ENCODE measurements at regions not wholly inside any gene's neighbourhood (a gene's known extent, or its start where the extent isn't known, plus 50 kb on each side); places are given as distances from the start of the nearest gene placed in this dataset.

DNA sequence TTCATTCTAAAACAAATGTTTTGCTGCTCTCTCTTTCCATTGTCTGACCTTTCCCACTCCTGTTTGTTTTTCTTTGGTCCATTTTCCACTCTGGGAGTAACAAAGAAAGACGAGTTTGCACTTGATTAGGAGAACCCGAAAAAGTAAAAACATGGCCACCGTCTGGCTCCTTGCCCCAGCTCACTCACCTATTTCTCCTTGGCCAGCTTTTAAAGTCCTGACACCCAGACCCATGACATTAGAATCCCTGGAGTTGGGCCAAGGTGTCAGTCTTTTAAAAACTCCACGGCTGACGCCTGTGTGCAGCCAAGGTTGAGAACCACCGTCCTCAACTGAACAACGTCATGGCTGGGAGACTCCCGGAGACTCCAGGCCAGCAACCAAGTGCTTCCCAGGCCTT is 63.6 kb upstream of the FLT1 start:
- no peak for DNase-seq (ENCODE audit: low read depth, low spot score)
- peaks cover 4% of the 10 kb centered on the region for H3K9me3 Mint-ChIP-seq
- TF ChIP-seq, protein P1, sequence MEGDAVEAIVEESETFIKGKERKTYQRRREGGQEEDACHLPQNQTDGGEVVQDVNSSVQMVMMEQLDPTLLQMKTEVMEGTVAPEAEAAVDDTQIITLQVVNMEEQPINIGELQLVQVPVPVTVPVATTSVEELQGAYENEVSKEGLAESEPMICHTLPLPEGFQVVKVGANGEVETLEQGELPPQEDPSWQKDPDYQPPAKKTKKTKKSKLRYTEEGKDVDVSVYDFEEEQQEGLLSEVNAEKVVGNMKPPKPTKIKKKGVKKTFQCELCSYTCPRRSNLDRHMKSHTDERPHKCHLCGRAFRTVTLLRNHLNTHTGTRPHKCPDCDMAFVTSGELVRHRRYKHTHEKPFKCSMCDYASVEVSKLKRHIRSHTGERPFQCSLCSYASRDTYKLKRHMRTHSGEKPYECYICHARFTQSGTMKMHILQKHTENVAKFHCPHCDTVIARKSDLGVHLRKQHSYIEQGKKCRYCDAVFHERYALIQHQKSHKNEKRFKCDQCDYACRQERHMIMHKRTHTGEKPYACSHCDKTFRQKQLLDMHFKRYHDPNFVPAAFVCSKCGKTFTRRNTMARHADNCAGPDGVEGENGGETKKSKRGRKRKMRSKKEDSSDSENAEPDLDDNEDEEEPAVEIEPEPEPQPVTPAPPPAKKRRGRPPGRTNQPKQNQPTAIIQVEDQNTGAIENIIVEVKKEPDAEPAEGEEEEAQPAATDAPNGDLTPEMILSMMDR (conservative IDR thresholded peaks at IDR 0.05): no peak
- no peak overlapping the region for H3K4me3 Mint-ChIP-seq
- H3K27me3 Mint-ChIP-seq (ENCODE audit: low read depth): no peaks in the 10 kb centered on the region
- no peak overlapping the region for H3K27ac Mint-ChIP-seq (ENCODE audit: unreplicated experiment)
- peaks cover 9% of the 10 kb centered on the region for H3K4me1 Mint-ChIP-seq
- no peaks in the 10 kb centered on the region for H3K36me3 Mint-ChIP-seq (ENCODE audit: low read depth)

DNA sequence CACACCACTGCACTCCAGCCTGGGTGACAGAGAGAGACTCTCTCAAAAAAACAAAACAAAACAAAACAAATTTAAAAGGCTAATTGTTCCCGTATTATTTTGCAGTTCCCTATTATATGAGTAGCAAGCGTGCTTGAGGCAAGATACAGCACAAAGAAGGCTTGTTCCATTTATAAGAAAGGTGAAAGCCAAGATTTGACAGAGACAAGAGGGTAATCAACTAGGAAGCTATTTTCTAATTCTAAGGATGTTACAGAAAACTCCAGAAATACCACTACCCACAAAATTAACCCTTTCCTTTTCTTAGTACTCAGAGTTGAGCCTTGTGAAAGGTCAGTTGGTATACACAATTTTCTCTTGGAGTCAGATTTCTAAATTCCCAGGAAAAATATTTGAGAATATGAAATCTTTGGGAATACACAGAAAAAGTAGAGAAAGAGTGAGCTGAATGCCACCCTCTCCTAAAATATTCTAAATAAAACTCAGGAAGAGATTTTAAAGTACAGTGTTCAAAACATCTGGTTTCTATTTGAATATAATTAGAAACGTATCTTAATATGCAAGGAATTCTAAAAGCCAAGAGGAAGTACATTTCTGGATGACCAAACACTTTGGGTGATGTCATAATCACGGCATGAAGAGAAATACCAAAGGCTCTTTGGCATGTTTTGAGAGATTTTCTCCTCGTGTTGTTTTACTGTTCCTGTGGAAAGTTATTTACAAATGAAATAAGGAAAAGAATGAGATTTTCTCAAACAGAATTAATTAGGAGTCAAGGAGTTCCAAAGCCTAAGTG is 63.0 kb upstream of the FLT1 start:
- peaks cover 4% of the 10 kb centered on the region for H3K9me3 Mint-ChIP-seq
- H3K4me3 Mint-ChIP-seq: no peak overlapping the region
- H3K27ac Mint-ChIP-seq (ENCODE audit: unreplicated experiment): no peak overlapping the region
- TF ChIP-seq, protein P1 (conservative IDR thresholded peaks at IDR 0.05): no peak
- H3K27me3 Mint-ChIP-seq (ENCODE audit: low read depth): no peaks in the 10 kb centered on the region
- peaks cover 9% of the 10 kb centered on the region for H3K4me1 Mint-ChIP-seq
- no peak for DNase-seq (ENCODE audit: low read depth, low spot score)
- no peaks in the 10 kb centered on the region for H3K36me3 Mint-ChIP-seq (ENCODE audit: low read depth)

DNA sequence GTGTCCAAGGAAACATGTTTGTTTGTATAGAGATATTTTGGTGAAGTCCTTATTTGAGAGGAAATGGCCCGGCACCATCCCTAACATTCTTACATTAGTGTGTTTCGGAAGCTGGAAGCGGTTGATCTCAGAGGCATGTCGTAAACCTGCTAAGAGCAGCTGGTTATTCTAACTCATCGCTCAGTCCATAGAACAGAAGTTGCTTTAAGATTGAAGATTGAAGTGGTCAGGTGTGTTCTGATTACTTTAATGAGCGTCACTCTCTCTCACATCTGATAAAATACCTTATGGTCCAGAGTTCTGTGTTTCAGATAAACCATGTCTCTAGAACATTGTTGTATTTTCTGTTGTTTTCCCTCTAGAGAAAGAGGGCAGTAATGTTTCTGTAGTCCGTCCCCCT is 60.2 kb upstream of the FLT1 start:
- no peaks in the 10 kb centered on the region for H3K36me3 Mint-ChIP-seq (ENCODE audit: low read depth)
- no peak for DNase-seq (ENCODE audit: low read depth, low spot score)
- no peak overlapping the region for H3K27ac Mint-ChIP-seq (ENCODE audit: unreplicated experiment)
- TF ChIP-seq, protein P1 (conservative IDR thresholded peaks at IDR 0.05): no peak
- no peaks in the 10 kb centered on the region for H3K27me3 Mint-ChIP-seq (ENCODE audit: low read depth)
- peaks cover 4% of the 10 kb centered on the region for H3K9me3 Mint-ChIP-seq
- H3K4me1 Mint-ChIP-seq: peaks cover 9% of the 10 kb centered on the region
- H3K4me3 Mint-ChIP-seq: no peak overlapping the region

DNA sequence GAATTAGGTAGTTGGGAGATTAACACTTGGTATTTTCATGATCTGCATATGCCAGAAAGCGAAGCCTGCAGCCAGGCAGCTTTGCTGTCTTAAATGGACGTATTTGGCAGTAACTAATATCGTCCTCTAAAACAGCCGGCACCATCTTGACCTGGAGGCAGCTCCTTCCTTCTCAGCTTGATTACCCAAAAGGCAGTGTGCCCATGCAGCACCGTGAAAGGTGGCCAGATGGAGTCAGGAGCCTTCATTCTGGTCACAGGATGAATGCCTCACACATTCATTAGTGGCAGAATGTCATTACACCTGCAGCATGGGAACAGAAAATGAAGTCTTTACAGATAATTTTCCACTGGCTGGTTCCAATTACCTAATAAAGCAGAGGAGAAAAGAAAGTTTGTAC is 59.0 kb upstream of the FLT1 start:
- H3K9me3 Mint-ChIP-seq: no peaks in the 10 kb centered on the region
- DNase-seq (ENCODE audit: low read depth, low spot score): no peak
- no peak overlapping the region for H3K27ac Mint-ChIP-seq (ENCODE audit: unreplicated experiment)
- no peaks in the 10 kb centered on the region for H3K27me3 Mint-ChIP-seq (ENCODE audit: low read depth)
- TF ChIP-seq, protein P1 (conservative IDR thresholded peaks at IDR 0.05): no peak
- H3K4me1 Mint-ChIP-seq: peaks cover 9% of the 10 kb centered on the region
- no peak overlapping the region for H3K4me3 Mint-ChIP-seq
- no peaks in the 10 kb centered on the region for H3K36me3 Mint-ChIP-seq (ENCODE audit: low read depth)

DNA sequence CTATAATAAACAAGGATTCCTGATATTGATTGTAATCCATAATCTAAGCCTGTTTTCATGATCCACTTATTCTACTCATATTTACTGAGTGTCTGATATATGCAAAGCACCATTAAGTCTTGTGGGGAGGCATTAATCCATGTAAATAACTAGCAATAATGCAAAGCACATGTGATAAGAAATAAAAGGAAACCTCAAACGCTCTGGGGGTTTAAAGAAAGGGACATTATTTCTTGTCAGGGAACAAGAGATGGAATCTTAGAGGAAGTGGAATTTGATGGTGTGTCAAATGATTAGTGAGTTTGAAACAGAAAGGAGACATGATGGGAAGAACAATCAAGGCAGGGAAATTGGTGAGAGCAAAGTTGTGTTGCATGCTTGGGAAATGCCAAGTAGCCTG is 57.4 kb upstream of the FLT1 start:
- TF ChIP-seq, protein P1 (conservative IDR thresholded peaks at IDR 0.05): no peak
- Mint-ChIP-seq H3K27me3 (ENCODE audit: low read depth) (peaks cover 6% of the 10 kb centered on the region), H3K4me1 (no peaks in the 10 kb centered on the region), H3K9me3 (no peaks in the 10 kb centered on the region), H3K27ac (ENCODE audit: unreplicated experiment) (no peak overlapping the region), H3K4me3 (no peak overlapping the region), H3K36me3 (ENCODE audit: low read depth) (no peaks in the 10 kb centered on the region)
- DNase-seq (ENCODE audit: low read depth, low spot score): no peak
